GM13977 (cell line): ENCODE measurements at regions not wholly inside any gene's neighbourhood (a gene's known extent, or its start where the extent isn't known, plus 50 kb on each side); places are given as distances from the start of the nearest gene placed in this dataset.

ENCODE experiments used
- DNase-seq: peaks from one replicate; pipeline ENCODE4 v3.0.0; 2012; ENCODE audit warnings: low spot score
- CTCF ChIP-seq: IDR thresholded peaks from 2 replicates; pipeline ENCODE4 v1.5.1; 2012; ENCODE audit warnings: mild to moderate bottlenecking, control low read depth; ENCODE audit not compliant: insufficient read depth; ENCODE audit errors: extremely low read depth, missing control alignments
- in situ Hi-C: fragments of 300-500 bp; cut with MboI; formaldehyde crosslinking; loops from one replicate; pipeline ENCODE4 v1.12.0; 2022; ENCODE audit warnings: low sequenced_read_pairs, low pct_unique_long_range_greater_than_20kb, mixed read lengths, inconsistent platforms; ENCODE audit not compliant: unreplicated experiment

GRCh38 chr9:89842267-89842768 lies 237.5 kb downstream of the GADD45G start:
- in situ Hi-C loops = no loop called here
- no peak for DNase-seq
- TF ChIP-seq CTCF = no peak

GRCh38 chr9:89843074-89843473 lies 238.3 kb downstream of the GADD45G start:
- in situ Hi-C loops = no loop called here
- no peak for DNase-seq

GRCh38 chr9:89843591-89843990 lies 238.8 kb downstream of the GADD45G start:
- TF ChIP-seq CTCF = no peak
- in situ Hi-C loops = no loop called here
- no peak for DNase-seq

More at GRCh38 chr9:89843074-89843473, 238.3 kb downstream of the GADD45G start:
- no peak for TF ChIP-seq CTCF

GRCh38 chr9:89844075-89844474 lies 239.3 kb downstream of the GADD45G start:
- no peak for TF ChIP-seq CTCF
- in situ Hi-C loops = no loop called here
- no peak for DNase-seq

GRCh38 chr9:89844535-89844934 lies 239.7 kb downstream of the GADD45G start:
- in situ Hi-C loops = no loop called here
- no peak for DNase-seq
- TF ChIP-seq CTCF = no peak

GRCh38 chr9:89845321-89845720 lies 240.5 kb downstream of the GADD45G start:
- no peak for DNase-seq
- no peak for TF ChIP-seq CTCF
- in situ Hi-C loops = no loop called here

GRCh38 chr9:89845862-89846261 lies 241.1 kb downstream of the GADD45G start:
- no peak for TF ChIP-seq CTCF
- in situ Hi-C loops = no loop called here
- no peak for DNase-seq
